ENCODE measurements at regions not wholly inside any gene's neighbourhood (a gene's known extent, or its start where the extent isn't known, plus 50 kb on each side); places are given as distances from the start of the nearest gene placed in this dataset.

GRCh38 chr2:155377266-155377680, 678.8 kb downstream of the KCNJ3 start:
- no peaks in the 10 kb centered on the region for H3K4me1 ChIP-seq
- H3K36me3 ChIP-seq = no peaks in the 10 kb centered on the region
- no peak for TF ChIP-seq POLR2A (IDR thresholded peaks at IDR 0.05)
- TF ChIP-seq CTCF (IDR thresholded peaks at IDR 0.05) = peak in 4 of 6 experiments; percentile 23 to 64 (median 52)
- H3K27me3 ChIP-seq = no peaks in the 10 kb centered on the region
- no peak overlapping the region for H3K27ac ChIP-seq
- no peaks in the 10 kb centered on the region for H3K9me3 ChIP-seq
- DNase-seq = no peak
- no peak overlapping the region for H3K4me3 ChIP-seq

- no peaks in the 10 kb centered on the region for H3K36me3 ChIP-seq
- DNase-seq = no peak
- no peak overlapping the region for H3K27ac ChIP-seq
- TF ChIP-seq CTCF (IDR thresholded peaks at IDR 0.05) = peak in 3 of 6 experiments; percentile 24 to 37 (median 36)
- TF ChIP-seq POLR2A (IDR thresholded peaks at IDR 0.05) = no peak
- H3K4me1 ChIP-seq = no peaks in the 10 kb centered on the region
- no peaks in the 10 kb centered on the region for H3K9me3 ChIP-seq
- no peaks in the 10 kb centered on the region for H3K27me3 ChIP-seq
- H3K4me3 ChIP-seq = no peak overlapping the region
These were observed 674.5 kb downstream of the KCNJ3 start for GRCh38 chr2:155372969-155373368.

- no peak overlapping the region for H3K27ac ChIP-seq
- no peaks in the 10 kb centered on the region for H3K27me3 ChIP-seq
- H3K4me3 ChIP-seq = no peak overlapping the region
- no peak for DNase-seq
- H3K36me3 ChIP-seq = no peaks in the 10 kb centered on the region
- TF ChIP-seq POLR2A (IDR thresholded peaks at IDR 0.05) (no peak), CTCF (IDR thresholded peaks at IDR 0.05) (peak in 4 of 6 experiments; percentile 14 to 26 (median 18))
- H3K9me3 ChIP-seq = no peaks in the 10 kb centered on the region
- H3K4me1 ChIP-seq = no peaks in the 10 kb centered on the region
These were observed 670.4 kb downstream of the KCNJ3 start for GRCh38 chr2:155368934-155369333.

GRCh38 chr2:155364766-155365165, 666.3 kb downstream of the KCNJ3 start:
- TF ChIP-seq CTCF (IDR thresholded peaks at IDR 0.05) = no peak
- TF ChIP-seq POLR2A (IDR thresholded peaks at IDR 0.05) = no peak
- no peak for DNase-seq
- no peaks in the 10 kb centered on the region for H3K4me1 ChIP-seq

GRCh38 chr2:155363349-155363888, 664.9 kb downstream of the KCNJ3 start:
- no peak for DNase-seq
- TF ChIP-seq POLR2A (IDR thresholded peaks at IDR 0.05) (no peak), CTCF (IDR thresholded peaks at IDR 0.05) (no peak)
- no peaks in the 10 kb centered on the region for H3K9me3 ChIP-seq
- no peak overlapping the region for H3K4me3 ChIP-seq
- no peak overlapping the region for H3K27ac ChIP-seq
- H3K4me1 ChIP-seq = no peaks in the 10 kb centered on the region
- no peaks in the 10 kb centered on the region for H3K27me3 ChIP-seq
- H3K36me3 ChIP-seq = no peaks in the 10 kb centered on the region

More at GRCh38 chr2:155364766-155365165, 666.3 kb downstream of the KCNJ3 start:
- Histone ChIP-seq H3K27me3 (no peaks in the 10 kb centered on the region), H3K36me3 (no peaks in the 10 kb centered on the region), H3K4me3 (no peak overlapping the region), H3K27ac (no peak overlapping the region), H3K9me3 (no peaks in the 10 kb centered on the region)

- Histone ChIP-seq H3K36me3 (no peaks in the 10 kb centered on the region), H3K4me1 (no peaks in the 10 kb centered on the region), H3K27ac (no peak overlapping the region), H3K9me3 (no peaks in the 10 kb centered on the region), H3K4me3 (no peak overlapping the region), H3K27me3 (no peaks in the 10 kb centered on the region)
- TF ChIP-seq POLR2A (IDR thresholded peaks at IDR 0.05) (no peak), CTCF (IDR thresholded peaks at IDR 0.05) (no peak)
- no peak for DNase-seq
These were observed 658.7 kb downstream of the KCNJ3 start for GRCh38 chr2:155357172-155357571.

Data from Peyer's patch (tissue), 4 donors.